HepG2 (cell line): ENCODE measurements at regions not wholly inside any gene's neighbourhood (a gene's known extent, or its start where the extent isn't known, plus 50 kb on each side); places are given as distances from the start of the nearest gene placed in this dataset.

Experiments used
- FIP1L1 ChIP-seq: fragments of 200-400 bp; formaldehyde crosslinking; IDR thresholded peaks from 2 replicates; pipeline ENCODE4 v1.6.1; 2018; ENCODE audit warnings: low read depth, mild to moderate bottlenecking, low read length, moderate library complexity, borderline replicate concordance; ENCODE audit not compliant: insufficient read depth
- MAFK ChIP-seq, 2 experiments: IDR thresholded peaks in 1 of 2; conservative IDR thresholded peaks in 1 of 2; 2 replicates each; pipeline ENCODE4 v1.6.1; 2011; ENCODE audit warnings: improper control_type of control experiment in 2 of 2, low read length in 2 of 2
- MXI1 ChIP-seq: IDR thresholded peaks from 3 replicates; pipeline ENCODE4 v1.6.1; 2012; ENCODE audit warnings: low read depth, low read length, inconsistent platforms, borderline replicate concordance
- PHF8 ChIP-seq: sonication (generic); formaldehyde crosslinking; IDR thresholded peaks from 2 replicates; pipeline ENCODE4 v1.5.0; 2020; ENCODE audit warnings: missing genetic modification reagents
- RAD51 ChIP-seq: fragments of 450-650 bp; IDR thresholded peaks from 2 replicates; pipeline ENCODE4 v1.6.1; 2016; ENCODE audit warnings: borderline replicate concordance
- RFX5 ChIP-seq: IDR thresholded peaks from 2 replicates; pipeline ENCODE4 v1.6.1; 2011; ENCODE audit warnings: low read depth, low read length, improper control_type of control experiment
- SIN3B ChIP-seq: fragments of 150-350 bp; IDR thresholded peaks from 2 replicates; pipeline ENCODE4 v1.6.1; 2014; ENCODE audit warnings: low read length
- ZBTB8A ChIP-seq: sonication (generic); formaldehyde crosslinking; IDR thresholded peaks from 2 replicates; pipeline ENCODE4 v1.4.0; 2020; ENCODE audit warnings: mild to moderate bottlenecking, low read depth, missing genetic modification reagents, borderline replicate concordance
- ZFYVE20 ChIP-seq: sonication (generic); formaldehyde crosslinking; IDR thresholded peaks from 2 replicates; pipeline ENCODE4 v1.8.0; 2023; ENCODE audit warnings: low read depth, mild to moderate bottlenecking, moderate library complexity, missing genetic modification reagents, borderline replicate concordance
- TF ChIP-seq, protein P1 (sequence below): sonication (generic); formaldehyde crosslinking; IDR thresholded peaks from 2 replicates; pipeline ENCODE4 v1.4.0; 2020; ENCODE audit warnings: mild to moderate bottlenecking, missing genetic modification reagents
- TF ChIP-seq, protein P2 (sequence below): sonication (generic); formaldehyde crosslinking; IDR thresholded peaks from 2 replicates; pipeline ENCODE4 v1.5.0; 2020; ENCODE audit warnings: missing genetic modification reagents
- TF ChIP-seq, protein P3 (sequence below): sonication (generic); formaldehyde crosslinking; IDR thresholded peaks from 2 replicates; pipeline ENCODE4 v1.5.0; 2020; ENCODE audit warnings: mild to moderate bottlenecking, missing genetic modification reagents, moderate library complexity

DNA sequence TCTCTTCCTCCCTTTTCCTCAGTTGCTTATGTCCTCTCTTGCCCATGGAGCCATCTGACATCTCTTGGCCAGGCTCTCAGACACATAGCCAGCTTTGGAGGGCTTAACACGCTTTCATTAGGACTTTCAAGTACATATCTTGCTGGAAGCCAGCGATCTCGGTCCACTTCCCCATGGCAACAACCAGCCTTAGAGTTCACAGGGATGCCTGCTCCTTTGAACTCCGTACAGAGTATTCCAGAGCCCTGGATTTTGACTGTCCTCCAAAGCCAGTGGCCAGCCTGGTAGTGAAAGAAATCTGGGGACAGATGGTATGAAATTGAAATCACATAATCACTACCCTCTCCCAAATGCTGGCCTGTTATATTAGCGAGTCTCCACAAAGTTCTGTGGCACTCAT is 370.5 kb upstream of the NPVF start:
- TF ChIP-seq, protein P1, sequence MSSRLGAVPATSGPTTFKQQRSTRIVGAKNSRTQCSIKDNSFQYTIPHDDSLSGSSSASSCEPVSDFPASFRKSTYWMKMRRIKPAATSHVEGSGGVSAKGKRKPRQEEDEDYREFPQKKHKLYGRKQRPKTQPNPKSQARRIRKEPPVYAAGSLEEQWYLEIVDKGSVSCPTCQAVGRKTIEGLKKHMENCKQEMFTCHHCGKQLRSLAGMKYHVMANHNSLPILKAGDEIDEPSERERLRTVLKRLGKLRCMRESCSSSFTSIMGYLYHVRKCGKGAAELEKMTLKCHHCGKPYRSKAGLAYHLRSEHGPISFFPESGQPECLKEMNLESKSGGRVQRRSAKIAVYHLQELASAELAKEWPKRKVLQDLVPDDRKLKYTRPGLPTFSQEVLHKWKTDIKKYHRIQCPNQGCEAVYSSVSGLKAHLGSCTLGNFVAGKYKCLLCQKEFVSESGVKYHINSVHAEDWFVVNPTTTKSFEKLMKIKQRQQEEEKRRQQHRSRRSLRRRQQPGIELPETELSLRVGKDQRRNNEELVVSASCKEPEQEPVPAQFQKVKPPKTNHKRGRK (CRISPR knock-in tag): no peak
- TF ChIP-seq ZFYVE20 (CRISPR knock-in tag): no peak
- no peak for TF ChIP-seq RAD51
- TF ChIP-seq, protein P2, sequence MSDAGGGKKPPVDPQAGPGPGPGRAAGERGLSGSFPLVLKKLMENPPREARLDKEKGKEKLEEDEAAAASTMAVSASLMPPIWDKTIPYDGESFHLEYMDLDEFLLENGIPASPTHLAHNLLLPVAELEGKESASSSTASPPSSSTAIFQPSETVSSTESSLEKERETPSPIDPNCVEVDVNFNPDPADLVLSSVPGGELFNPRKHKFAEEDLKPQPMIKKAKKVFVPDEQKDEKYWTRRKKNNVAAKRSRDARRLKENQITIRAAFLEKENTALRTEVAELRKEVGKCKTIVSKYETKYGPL (CRISPR knock-in tag): no peak
- no peak for TF ChIP-seq MXI1
- TF ChIP-seq ZBTB8A (CRISPR knock-in tag): no peak
- no peak for TF ChIP-seq SIN3B
- no peak for TF ChIP-seq PHF8 (CRISPR knock-in tag)
- TF ChIP-seq, protein P3, sequence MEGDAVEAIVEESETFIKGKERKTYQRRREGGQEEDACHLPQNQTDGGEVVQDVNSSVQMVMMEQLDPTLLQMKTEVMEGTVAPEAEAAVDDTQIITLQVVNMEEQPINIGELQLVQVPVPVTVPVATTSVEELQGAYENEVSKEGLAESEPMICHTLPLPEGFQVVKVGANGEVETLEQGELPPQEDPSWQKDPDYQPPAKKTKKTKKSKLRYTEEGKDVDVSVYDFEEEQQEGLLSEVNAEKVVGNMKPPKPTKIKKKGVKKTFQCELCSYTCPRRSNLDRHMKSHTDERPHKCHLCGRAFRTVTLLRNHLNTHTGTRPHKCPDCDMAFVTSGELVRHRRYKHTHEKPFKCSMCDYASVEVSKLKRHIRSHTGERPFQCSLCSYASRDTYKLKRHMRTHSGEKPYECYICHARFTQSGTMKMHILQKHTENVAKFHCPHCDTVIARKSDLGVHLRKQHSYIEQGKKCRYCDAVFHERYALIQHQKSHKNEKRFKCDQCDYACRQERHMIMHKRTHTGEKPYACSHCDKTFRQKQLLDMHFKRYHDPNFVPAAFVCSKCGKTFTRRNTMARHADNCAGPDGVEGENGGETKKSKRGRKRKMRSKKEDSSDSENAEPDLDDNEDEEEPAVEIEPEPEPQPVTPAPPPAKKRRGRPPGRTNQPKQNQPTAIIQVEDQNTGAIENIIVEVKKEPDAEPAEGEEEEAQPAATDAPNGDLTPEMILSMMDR (CRISPR knock-in tag): no peak
- TF ChIP-seq RFX5: no peak
- no peak for TF ChIP-seq MAFK (conservative IDR thresholded peaks at IDR 0.05 in 1 of 2, IDR thresholded peaks at IDR 0.05 in 1 of 2; ENCODE audit: low read length in 2 of 2)
- no peak for TF ChIP-seq FIP1L1
